ENCODE measurements at regions not wholly inside any gene's neighbourhood (a gene's known extent, or its start where the extent isn't known, plus 50 kb on each side); places are given as distances from the start of the nearest gene placed in this dataset.

GRCh38 chr1:169001353-169001752, 105.1 kb upstream of the ATP1B1 start:
- TF ChIP-seq CTCF (IDR thresholded peaks at IDR 0.05; ENCODE audit: insufficient read depth, low read depth, low read length) = no peak
- no peak for DNase-seq (ENCODE audit: low read depth)

GRCh38 chr1:169003864-169004516, 102.5 kb upstream of the ATP1B1 start:
- peak; percentile 41 for DNase-seq (ENCODE audit: low read depth)
- H3K4me3 ChIP-seq (ENCODE audit: low read depth, low read length) = no peak overlapping the region
- TF ChIP-seq CTCF (IDR thresholded peaks at IDR 0.05; ENCODE audit: insufficient read depth, low read depth, low read length) = no peak

More at GRCh38 chr1:169001353-169001752, 105.1 kb upstream of the ATP1B1 start:
- no peak overlapping the region for H3K4me3 ChIP-seq (ENCODE audit: low read depth, low read length)

GRCh38 chr1:169005776-169006175, 100.7 kb upstream of the ATP1B1 start:
- TF ChIP-seq CTCF (IDR thresholded peaks at IDR 0.05; ENCODE audit: insufficient read depth, low read depth, low read length) = no peak
- DNase-seq (ENCODE audit: low read depth) = no peak
- no peak overlapping the region for H3K4me3 ChIP-seq (ENCODE audit: low read depth, low read length)

GRCh38 chr1:169009666-169010065, 96.8 kb upstream of the ATP1B1 start:
- no peak for TF ChIP-seq CTCF (IDR thresholded peaks at IDR 0.05; ENCODE audit: insufficient read depth, low read depth, low read length)
- DNase-seq (ENCODE audit: low read depth) = no peak
- no peak overlapping the region for H3K4me3 ChIP-seq (ENCODE audit: low read depth, low read length)

- DNase-seq (ENCODE audit: low read depth) = no peak
- H3K4me3 ChIP-seq (ENCODE audit: low read depth, low read length) = no peak overlapping the region
- TF ChIP-seq CTCF (IDR thresholded peaks at IDR 0.05; ENCODE audit: insufficient read depth, low read depth, low read length) = no peak
Measured at GRCh38 chr1:169012416-169012815, 94.1 kb upstream of the ATP1B1 start.

- DNase-seq (ENCODE audit: low read depth) = no peak
- TF ChIP-seq CTCF (IDR thresholded peaks at IDR 0.05; ENCODE audit: insufficient read depth, low read depth, low read length) = no peak
- H3K4me3 ChIP-seq (ENCODE audit: low read depth, low read length) = no peak overlapping the region
Measured at GRCh38 chr1:169013821-169014220, 92.7 kb upstream of the ATP1B1 start.

- H3K4me3 ChIP-seq (ENCODE audit: low read depth, low read length) = no peak overlapping the region
- no peak for DNase-seq (ENCODE audit: low read depth)
- TF ChIP-seq CTCF (IDR thresholded peaks at IDR 0.05; ENCODE audit: insufficient read depth, low read depth, low read length) = no peak
Measured at GRCh38 chr1:169015464-169015863, 91.0 kb upstream of the ATP1B1 start.
